Psoas muscle (tissue), 7 donors: ENCODE measurements at regions not wholly inside any gene's neighbourhood (a gene's known extent, or its start where the extent isn't known, plus 50 kb on each side); places are given as distances from the start of the nearest gene placed in this dataset.

ENCODE experiments used
- ATAC-seq, 4 donors: fragments of 200-7000 bp; cut with Tn5 transposase; one replicate each; pipeline ENCODE4 v1.9.1; 2020; ENCODE audit warnings: moderate library complexity in 3 of 4, mild to moderate bottlenecking in 2 of 4
- DNase-seq, 2 donors: peaks; one replicate each; pipeline ENCODE4 v3.0.0-alpha.2; 2020
- H3K27ac ChIP-seq: fragments of 200-600 bp; one replicate; pipeline ENCODE4 v1.8.0; 2022
- H3K27me3 ChIP-seq, 3 donors: fragments of 200-600 bp in 1 of 3; one replicate each; pipeline versions ENCODE4 v1.6.1 to v1.8.0; 2013 to 2022; ENCODE audit warnings: low read length in 2 of 3, mild to moderate bottlenecking in 2 of 3, moderate library complexity in 1 of 3; ENCODE audit not compliant: insufficient read depth in 3 of 3
- H3K36me3 ChIP-seq, 2 donors: fragments of 200-600 bp in 1 of 2; one replicate each; pipeline versions ENCODE4 v1.6.1 to v1.8.0; 2013 to 2022; ENCODE audit warnings: low read depth in 1 of 2, mild to moderate bottlenecking in 1 of 2, moderate library complexity in 1 of 2; ENCODE audit not compliant: insufficient read depth in 1 of 2
- H3K4me1 ChIP-seq: fragments of 200-600 bp; one replicate; pipeline ENCODE4 v1.8.0; 2022
- H3K4me3 ChIP-seq: fragments of 200-600 bp; one replicate; pipeline ENCODE4 v1.8.0; 2022; ENCODE audit warnings: mild to moderate bottlenecking
- H3K9me3 ChIP-seq: fragments of 200-600 bp; one replicate; pipeline ENCODE4 v1.8.0; 2022
- CTCF ChIP-seq: fragments of 200-600 bp; IDR thresholded peaks from one replicate; pipeline ENCODE4 v1.8.0; 2022; ENCODE audit warnings: antibody characterized with exemption
- WGBS, 3 donors: extraction: QIAGEN DNeasy Blood & Tissue Kit; methylation state at CpG; one replicate each; pipeline versions ENCODE4 v1.1.6 to v1.1.7; 2013; 5-methylcytosine and 5-hydroxymethylcytosine counted together
- intact Hi-C, 2 donors: fragments of 100-400 bp; cut with DNase I; formaldehyde crosslinking; loops; one replicate each; pipeline versions ENCODE4 v1.11.0 to v1.14.2; 2022
- donor health status: healthy with polysubstance abuse.
- donor health status: DM: no; HTN: no; CAD: no; lungs with moderate emphysema.
- donor health status: Bipolar disorder and iron deficiency.
- donor health status: healthy.
- donor health status: DM: yes; HTN: yes; CAD: no.
- donor health status: DM: no; HTN: no; CAD: no.
- donor health status: DM: yes; HTN: yes; CAD: no.

- H3K36me3 ChIP-seq: no peaks in the 10 kb centered on the region
- WGBS, 3 donors: 61 to 64% (median 62%) methylated on average over 6 of the region's 6 CpGs
- no peak overlapping the region for H3K27ac ChIP-seq
- H3K27me3 ChIP-seq: no peaks in the 10 kb centered on the region
- no peak for DNase-seq
- intact Hi-C loops: no loop called here
- H3K4me3 ChIP-seq: no peak overlapping the region
- no peaks in the 10 kb centered on the region for H3K4me1 ChIP-seq
- no peak for ATAC-seq
- TF ChIP-seq CTCF: no peak
- no peaks in the 10 kb centered on the region for H3K9me3 ChIP-seq
These were observed 103.1 kb upstream of the USP24 start for GRCh38 chr1:55318116-55318817.

GRCh38 chr1:55317673-55318072 lies 102.5 kb upstream of the USP24 start:
- TF ChIP-seq CTCF: no peak
- H3K27ac ChIP-seq: no peak overlapping the region
- no peaks in the 10 kb centered on the region for H3K9me3 ChIP-seq
- DNase-seq (no peak), ATAC-seq (no peak)
- H3K4me3 ChIP-seq: no peak overlapping the region
- intact Hi-C loops: no loop called here
- no peaks in the 10 kb centered on the region for H3K36me3 ChIP-seq
- no peaks in the 10 kb centered on the region for H3K27me3 ChIP-seq
- no peaks in the 10 kb centered on the region for H3K4me1 ChIP-seq
- WGBS, 3 donors: 64 to 72% (median 72%) methylated on average over 3 of the region's 3 CpGs

- intact Hi-C loops: no loop called here
- H3K27ac ChIP-seq: no peak overlapping the region
- ATAC-seq (no peak), DNase-seq (no peak)
- no peak for TF ChIP-seq CTCF
- 78 to 84% (median 81%) methylated on average over 7 of the region's 7 CpGs for WGBS, 3 donors
- H3K4me3 ChIP-seq: no peak overlapping the region
- H3K9me3 ChIP-seq: no peaks in the 10 kb centered on the region
- H3K27me3 ChIP-seq: no peaks in the 10 kb centered on the region
- no peaks in the 10 kb centered on the region for H3K36me3 ChIP-seq
- no peaks in the 10 kb centered on the region for H3K4me1 ChIP-seq
These were observed 101.9 kb upstream of the USP24 start for GRCh38 chr1:55316947-55317662.

- no peak for TF ChIP-seq CTCF
- Histone ChIP-seq H3K9me3 (no peaks in the 10 kb centered on the region), H3K4me1 (no peaks in the 10 kb centered on the region), H3K27me3 (no peaks in the 10 kb centered on the region), H3K36me3 (no peaks in the 10 kb centered on the region), H3K4me3 (no peak overlapping the region), H3K27ac (no peak overlapping the region)
- DNase-seq: no peak
- no peak for ATAC-seq
- intact Hi-C loops: no loop called here
- WGBS, 3 donors: 68 to 75% (median 70%) methylated on average over 4 of the region's 4 CpGs
These were observed 101.3 kb upstream of the USP24 start for GRCh38 chr1:55316502-55316901.
